ENCODE measurements at regions not wholly inside any gene's neighbourhood (a gene's known extent, or its start where the extent isn't known, plus 50 kb on each side); places are given as distances from the start of the nearest gene placed in this dataset.

GRCh38 chr2:81213598-81213997 lies 909.0 kb upstream of the LRRTM1 start:
- DNase-seq (ENCODE audit: low spot score), result no peak

- DNase-seq (ENCODE audit: low spot score), result no peak
Measured at GRCh38 chr2:81206216-81206615, 901.7 kb upstream of the LRRTM1 start.

- no peak for DNase-seq (ENCODE audit: low spot score)
Measured at GRCh38 chr2:81196933-81197628, 892.5 kb upstream of the LRRTM1 start.

GRCh38 chr2:81196383-81196851 lies 891.9 kb upstream of the LRRTM1 start:
- no peak for DNase-seq (ENCODE audit: low spot score)

GRCh38 chr2:81195774-81196382 lies 891.3 kb upstream of the LRRTM1 start:
- DNase-seq (ENCODE audit: low spot score), result no peak

GRCh38 chr2:81195017-81195773 lies 890.6 kb upstream of the LRRTM1 start:
- DNase-seq (ENCODE audit: low spot score), result no peak

GRCh38 chr2:81194581-81194980 lies 890.0 kb upstream of the LRRTM1 start:
- DNase-seq (ENCODE audit: low spot score), result no peak

GRCh38 chr2:81194176-81194575 lies 889.6 kb upstream of the LRRTM1 start:
- no peak for DNase-seq (ENCODE audit: low spot score)

- no peak for DNase-seq (ENCODE audit: low spot score)
Measured at GRCh38 chr2:81181845-81182244, 877.3 kb upstream of the LRRTM1 start.

GRCh38 chr2:81171447-81171846 lies 866.9 kb upstream of the LRRTM1 start:
- no peak for DNase-seq (ENCODE audit: low spot score)

- DNase-seq (ENCODE audit: low spot score), result no peak
Measured at GRCh38 chr2:81163583-81163982, 859.0 kb upstream of the LRRTM1 start.

GRCh38 chr2:81158505-81158904 lies 854.0 kb upstream of the LRRTM1 start:
- no peak for DNase-seq (ENCODE audit: low spot score)

- DNase-seq (ENCODE audit: low spot score), result no peak
Measured at GRCh38 chr2:81148323-81148722, 843.8 kb upstream of the LRRTM1 start.

GRCh38 chr2:81136296-81136695 lies 831.7 kb upstream of the LRRTM1 start:
- no peak for DNase-seq (ENCODE audit: low spot score)

GRCh38 chr2:81097361-81097760 lies 792.8 kb upstream of the LRRTM1 start:
- no peak for DNase-seq (ENCODE audit: low spot score)

GRCh38 chr2:81093031-81093430 lies 788.5 kb upstream of the LRRTM1 start:
- DNase-seq (ENCODE audit: low spot score), result no peak

- DNase-seq (ENCODE audit: low spot score), result no peak
Measured at GRCh38 chr2:81087646-81088045, 783.1 kb upstream of the LRRTM1 start.

- DNase-seq (ENCODE audit: low spot score), result no peak
Measured at GRCh38 chr2:81084101-81084500, 779.5 kb upstream of the LRRTM1 start.

GRCh38 chr2:81078631-81079030 lies 774.1 kb upstream of the LRRTM1 start:
- DNase-seq (ENCODE audit: low spot score), result no peak

- DNase-seq (ENCODE audit: low spot score), result no peak
Measured at GRCh38 chr2:81078102-81078501, 773.5 kb upstream of the LRRTM1 start.

GRCh38 chr2:81077396-81077795 lies 772.8 kb upstream of the LRRTM1 start:
- DNase-seq (ENCODE audit: low spot score), result no peak

GRCh38 chr2:81073412-81073811 lies 768.9 kb upstream of the LRRTM1 start:
- DNase-seq (ENCODE audit: low spot score), result no peak

- DNase-seq (ENCODE audit: low spot score), result no peak
Measured at GRCh38 chr2:81068144-81068543, 763.6 kb upstream of the LRRTM1 start.
